Neural cell (in vitro differentiated cells): ENCODE measurements at regions not wholly inside any gene's neighbourhood (a gene's known extent, or its start where the extent isn't known, plus 50 kb on each side); places are given as distances from the start of the nearest gene placed in this dataset.

Experiments
- EP300 ChIP-seq: fragments of 450-650 bp; conservative IDR thresholded peaks from 2 replicates; pipeline ENCODE4 v1.6.1; 2014; ENCODE audit warnings: antibody characterized with exemption, mild to moderate bottlenecking, moderate library complexity; ENCODE audit not compliant: poor library complexity, severe bottlenecking
- EZH2 ChIP-seq: fragments of 200-600, 300-800 bp; shearing (Covaris generic), sonication (generic); IDR thresholded peaks from 2 replicates; pipeline ENCODE4 v1.6.1; 2014; ENCODE audit warnings: antibody characterized with exemption, low read length, borderline replicate concordance, mild to moderate bottlenecking; ENCODE audit not compliant: insufficient read depth, poor library complexity, severe bottlenecking
- POLR2AphosphoS5 ChIP-seq: IDR thresholded peaks from 2 replicates; pipeline ENCODE4 v1.6.1; 2012
- RAD21 ChIP-seq: fragments of 450-650 bp; conservative IDR thresholded peaks from 2 replicates; pipeline ENCODE4 v1.6.1; 2014; ENCODE audit warnings: antibody characterized with exemption, mild to moderate bottlenecking, moderate library complexity
- TF ChIP-seq, protein P1 (sequence below): fragments of 450-650 bp; IDR thresholded peaks from 2 replicates; pipeline ENCODE4 v1.5.1; 2014; ENCODE audit warnings: antibody characterized with exemption, mild to moderate bottlenecking, moderate library complexity; ENCODE audit not compliant: poor library complexity, severe bottlenecking

GRCh38 chr2:129550536-129550935 is 428.9 kb upstream of the RAB6C start:
- TF ChIP-seq, protein P1, sequence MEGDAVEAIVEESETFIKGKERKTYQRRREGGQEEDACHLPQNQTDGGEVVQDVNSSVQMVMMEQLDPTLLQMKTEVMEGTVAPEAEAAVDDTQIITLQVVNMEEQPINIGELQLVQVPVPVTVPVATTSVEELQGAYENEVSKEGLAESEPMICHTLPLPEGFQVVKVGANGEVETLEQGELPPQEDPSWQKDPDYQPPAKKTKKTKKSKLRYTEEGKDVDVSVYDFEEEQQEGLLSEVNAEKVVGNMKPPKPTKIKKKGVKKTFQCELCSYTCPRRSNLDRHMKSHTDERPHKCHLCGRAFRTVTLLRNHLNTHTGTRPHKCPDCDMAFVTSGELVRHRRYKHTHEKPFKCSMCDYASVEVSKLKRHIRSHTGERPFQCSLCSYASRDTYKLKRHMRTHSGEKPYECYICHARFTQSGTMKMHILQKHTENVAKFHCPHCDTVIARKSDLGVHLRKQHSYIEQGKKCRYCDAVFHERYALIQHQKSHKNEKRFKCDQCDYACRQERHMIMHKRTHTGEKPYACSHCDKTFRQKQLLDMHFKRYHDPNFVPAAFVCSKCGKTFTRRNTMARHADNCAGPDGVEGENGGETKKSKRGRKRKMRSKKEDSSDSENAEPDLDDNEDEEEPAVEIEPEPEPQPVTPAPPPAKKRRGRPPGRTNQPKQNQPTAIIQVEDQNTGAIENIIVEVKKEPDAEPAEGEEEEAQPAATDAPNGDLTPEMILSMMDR: no peak
- no peak for TF ChIP-seq EP300
- TF ChIP-seq RAD21: no peak
- TF ChIP-seq POLR2AphosphoS5: no peak
- TF ChIP-seq EZH2: no peak
